Liver (tissue), 8 donors: ENCODE measurements at regions not wholly inside any gene's neighbourhood (a gene's known extent, or its start where the extent isn't known, plus 50 kb on each side); places are given as distances from the start of the nearest gene placed in this dataset.

ENCODE experiments used
- DNase-seq: peaks from one replicate; pipeline ENCODE4 v3.0.0-alpha.2; 2017; ENCODE audit warnings: low spot score
- H3K27ac ChIP-seq, 2 donors: one replicate each; pipeline ENCODE4 v1.7.0; 2013; ENCODE audit warnings: inconsistent platforms in 2 of 2, low read length in 2 of 2, control low read depth in 1 of 2, low read depth in 1 of 2, mild to moderate bottlenecking in 1 of 2
- H3K27me3 ChIP-seq, 4 donors: one replicate each; pipeline versions ENCODE4 v1.6.1 to v1.7.0; 2013; ENCODE audit warnings: low read length in 3 of 4, inconsistent platforms in 1 of 4, mild to moderate bottlenecking in 1 of 4, moderate library complexity in 1 of 4; ENCODE audit not compliant: control insufficient read depth in 4 of 4, insufficient read depth in 4 of 4
- H3K36me3 ChIP-seq, 4 donors: one replicate each; pipeline versions ENCODE4 v1.6.1 to v1.7.0; 2013; ENCODE audit warnings: low read length in 3 of 4, mild to moderate bottlenecking in 3 of 4, low read depth in 1 of 4, moderate library complexity in 1 of 4; ENCODE audit not compliant: control insufficient read depth in 4 of 4, insufficient read depth in 3 of 4
- H3K4me1 ChIP-seq, 4 donors: one replicate each; pipeline versions ENCODE4 v1.6.1 to v1.7.0; 2013; ENCODE audit warnings: low read length in 3 of 4, mild to moderate bottlenecking in 3 of 4, moderate library complexity in 1 of 4; ENCODE audit not compliant: control insufficient read depth in 4 of 4, insufficient read depth in 4 of 4
- H3K4me3 ChIP-seq, 3 donors: one replicate each; pipeline versions ENCODE4 v1.6.1 to v1.7.0; 2013; ENCODE audit warnings: low read length in 3 of 3, control low read depth in 1 of 3, low read depth in 1 of 3, mild to moderate bottlenecking in 1 of 3
- H3K9ac ChIP-seq, 2 donors: one replicate each; pipeline ENCODE4 v1.7.0; 2013; ENCODE audit warnings: low read length in 2 of 2, mild to moderate bottlenecking in 2 of 2, moderate library complexity in 2 of 2, control low read depth in 1 of 2, low read depth in 1 of 2
- H3K9me3 ChIP-seq, 4 donors: one replicate each; pipeline versions ENCODE4 v1.6.1 to v1.7.0; 2013; ENCODE audit warnings: low read length in 3 of 4; ENCODE audit not compliant: control insufficient read depth in 4 of 4
- ATF3 ChIP-seq: IDR thresholded peaks from 2 replicates; pipeline ENCODE4 v1.6.1; 2016; ENCODE audit warnings: antibody characterized with exemption
- CTCF ChIP-seq: fragments of 150-350 bp; IDR thresholded peaks from 2 replicates; pipeline ENCODE4 v1.5.1; 2017; ENCODE audit warnings: improper control_type of control experiment, low read depth, low read length; ENCODE audit not compliant: missing input control
- EGR1 ChIP-seq, 2 donors: IDR thresholded peaks; 2 replicates each; pipeline ENCODE4 v1.6.1; 2016 to 2018; ENCODE audit warnings: antibody characterized with exemption in 2 of 2, low read depth in 2 of 2
- FOXA1 ChIP-seq: IDR thresholded peaks from 2 replicates; pipeline ENCODE4 v1.6.1; 2016; ENCODE audit warnings: antibody characterized with exemption
- FOXA2 ChIP-seq: IDR thresholded peaks from 2 replicates; pipeline ENCODE4 v1.6.1; 2016; ENCODE audit warnings: antibody characterized with exemption
- GABPA ChIP-seq, 2 donors: IDR thresholded peaks in 1 of 2; conservative IDR thresholded peaks in 1 of 2; 2 replicates each; pipeline ENCODE4 v1.6.1; 2016; ENCODE audit warnings: antibody characterized with exemption in 2 of 2, mild to moderate bottlenecking in 1 of 2, moderate library complexity in 1 of 2
- HNF4A ChIP-seq, 2 donors: conservative IDR thresholded peaks; 2 replicates each; pipeline ENCODE4 v1.6.1; 2016; ENCODE audit warnings: antibody characterized with exemption in 2 of 2, mild to moderate bottlenecking in 2 of 2
- HNF4G ChIP-seq: IDR thresholded peaks from 2 replicates; pipeline ENCODE4 v1.6.1; 2016; ENCODE audit warnings: antibody characterized with exemption
- JUND ChIP-seq, 2 donors: IDR thresholded peaks; 2 replicates each; pipeline ENCODE4 v1.6.1; 2016; ENCODE audit warnings: antibody characterized with exemption in 2 of 2
- MAX ChIP-seq: IDR thresholded peaks from 2 replicates; pipeline ENCODE4 v1.6.1; 2016; ENCODE audit warnings: antibody characterized with exemption
- NR2F2 ChIP-seq: IDR thresholded peaks from 2 replicates; pipeline ENCODE4 v1.6.1; 2016; ENCODE audit warnings: antibody characterized with exemption
- RAD21 ChIP-seq, 2 donors: IDR thresholded peaks; 2 replicates each; pipeline ENCODE4 v1.6.1; 2016; ENCODE audit warnings: antibody characterized with exemption in 2 of 2, mild to moderate bottlenecking in 2 of 2
- REST ChIP-seq: IDR thresholded peaks from 2 replicates; pipeline ENCODE4 v1.6.1; 2016; ENCODE audit warnings: antibody characterized with exemption, mild to moderate bottlenecking
- RXRA ChIP-seq, 2 donors: IDR thresholded peaks; 2 replicates each; pipeline ENCODE4 v1.6.1; 2017 to 2018; ENCODE audit warnings: antibody characterized with exemption in 2 of 2, mild to moderate bottlenecking in 1 of 2
- SP1 ChIP-seq: IDR thresholded peaks from 2 replicates; pipeline ENCODE4 v1.6.1; 2018; ENCODE audit warnings: antibody characterized with exemption, mild to moderate bottlenecking
- TAF1 ChIP-seq: conservative IDR thresholded peaks from 2 replicates; pipeline ENCODE4 v1.6.1; 2016; ENCODE audit warnings: antibody characterized with exemption, mild to moderate bottlenecking
- YY1 ChIP-seq: IDR thresholded peaks from 2 replicates; pipeline ENCODE4 v1.6.1; 2016; ENCODE audit warnings: antibody characterized with exemption, mild to moderate bottlenecking
- ZBTB33 ChIP-seq: IDR thresholded peaks from 2 replicates; pipeline ENCODE4 v1.6.1; 2016; ENCODE audit warnings: antibody characterized with exemption
- WGBS: extraction: QIAGEN DNeasy Blood & Tissue Kit; methylation state at CpG from one replicate; pipeline ENCODE4 v1.1.7; 2013; 5-methylcytosine and 5-hydroxymethylcytosine counted together
- donor health status: healthy.
- donor health status: healthy.
- donor health status: healthy.
- donor health status: healthy.
- donor health status: healthy.

DNA sequence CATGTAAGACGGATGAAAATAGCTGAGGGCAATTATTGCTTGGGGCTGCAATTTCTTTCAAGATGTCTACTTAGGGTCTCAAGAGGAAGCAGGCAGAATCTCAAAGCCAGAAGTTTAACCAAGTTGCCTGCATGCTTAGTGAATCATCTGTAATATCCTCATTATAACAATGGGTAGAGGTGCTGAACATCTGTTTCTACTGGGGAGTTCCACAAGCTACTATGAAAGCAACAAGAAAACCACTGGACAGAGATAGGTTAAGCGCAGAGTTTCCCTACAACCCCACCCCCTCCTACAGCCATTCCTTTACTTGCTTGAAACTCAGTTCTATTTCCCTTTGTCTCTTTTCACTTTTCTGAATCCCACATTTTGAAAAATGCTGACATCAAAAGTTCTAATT, 759.4 kb upstream of the GBE1 start:
- Histone ChIP-seq H3K9ac (no peak overlapping the region), H3K36me3 (no peaks in the 10 kb centered on the region), H3K27me3 (peaks cover 0 to 2% (median 0%) of the 10 kb centered on the region in 4 donors), H3K9me3 (no peaks in the 10 kb centered on the region), H3K4me3 (no peak overlapping the region), H3K4me1 (no peaks in the 10 kb centered on the region), H3K27ac (no peak overlapping the region)
- 90% methylated on average over 2 of the region's 2 CpGs for WGBS
- TF ChIP-seq HNF4A (conservative IDR thresholded peaks at IDR 0.05) (no peak), TAF1 (no peak), GABPA (IDR thresholded peaks at IDR 0.05 in 1 of 2, conservative IDR thresholded peaks at IDR 0.05 in 1 of 2) (no peak), RXRA (IDR thresholded peaks at IDR 0.05) (no peak), CTCF (no peak), MAX (no peak), ZBTB33 (no peak), HNF4G (no peak), FOXA2 (no peak), SP1 (no peak), RAD21 (IDR thresholded peaks at IDR 0.05) (no peak), EGR1 (IDR thresholded peaks at IDR 0.05; ENCODE audit: low read depth in 2 of 2) (no peak), JUND (IDR thresholded peaks at IDR 0.05) (no peak), NR2F2 (no peak), YY1 (no peak), FOXA1 (no peak), ATF3 (no peak)
- no peak for DNase-seq

GRCh38 chr3:82509951-82510603, 748.6 kb upstream of the GBE1 start:
- no peak for DNase-seq
- 93% methylated on average over 16 of the region's 16 CpGs for WGBS
- TF ChIP-seq YY1 (no peak), ZBTB33 (no peak), SP1 (no peak), FOXA2 (no peak), HNF4G (no peak), NR2F2 (no peak), GABPA (IDR thresholded peaks at IDR 0.05 in 1 of 2, conservative IDR thresholded peaks at IDR 0.05 in 1 of 2) (no peak), MAX (no peak), EGR1 (IDR thresholded peaks at IDR 0.05; ENCODE audit: low read depth in 2 of 2) (no peak), REST (no peak), JUND (IDR thresholded peaks at IDR 0.05) (no peak), ATF3 (no peak), HNF4A (conservative IDR thresholded peaks at IDR 0.05) (no peak), RXRA (IDR thresholded peaks at IDR 0.05) (no peak)

More at GRCh38 chr3:82509951-82510603, 748.6 kb upstream of the GBE1 start:
- peaks cover 0 to 1% (median 0%) of the 10 kb centered on the region in 4 donors for H3K9me3 ChIP-seq
- H3K27ac ChIP-seq = no peak overlapping the region
- no peaks in the 10 kb centered on the region for H3K36me3 ChIP-seq
- H3K4me1 ChIP-seq = no peaks in the 10 kb centered on the region
- no peak overlapping the region for H3K4me3 ChIP-seq
- H3K9ac ChIP-seq = no peak overlapping the region
- H3K27me3 ChIP-seq = no peaks in the 10 kb centered on the region
